ENCODE measurements at regions not wholly inside any gene's neighbourhood (a gene's known extent, or its start where the extent isn't known, plus 50 kb on each side); places are given as distances from the start of the nearest gene placed in this dataset.

- intact Hi-C loops (cut with micrococcal nuclease): no loop called here
- no peak overlapping the region for H3K4me3 Mint-ChIP-seq
- peaks cover 3% of the 10 kb centered on the region for H3K27me3 Mint-ChIP-seq (ENCODE audit: insufficient read depth)
- no peaks in the 10 kb centered on the region for H3K4me1 Mint-ChIP-seq (ENCODE audit: low read depth)
- no peaks in the 10 kb centered on the region for H3K9me3 Mint-ChIP-seq
- H3K36me3 Mint-ChIP-seq (ENCODE audit: low read depth): no peaks in the 10 kb centered on the region
- H3K27ac Mint-ChIP-seq: no peak overlapping the region
- no peak for DNase-seq (ENCODE audit: low spot score)
Measured at GRCh38 chr5:2184026-2184366, 301.3 kb upstream of the IRX4 start.

DNA sequence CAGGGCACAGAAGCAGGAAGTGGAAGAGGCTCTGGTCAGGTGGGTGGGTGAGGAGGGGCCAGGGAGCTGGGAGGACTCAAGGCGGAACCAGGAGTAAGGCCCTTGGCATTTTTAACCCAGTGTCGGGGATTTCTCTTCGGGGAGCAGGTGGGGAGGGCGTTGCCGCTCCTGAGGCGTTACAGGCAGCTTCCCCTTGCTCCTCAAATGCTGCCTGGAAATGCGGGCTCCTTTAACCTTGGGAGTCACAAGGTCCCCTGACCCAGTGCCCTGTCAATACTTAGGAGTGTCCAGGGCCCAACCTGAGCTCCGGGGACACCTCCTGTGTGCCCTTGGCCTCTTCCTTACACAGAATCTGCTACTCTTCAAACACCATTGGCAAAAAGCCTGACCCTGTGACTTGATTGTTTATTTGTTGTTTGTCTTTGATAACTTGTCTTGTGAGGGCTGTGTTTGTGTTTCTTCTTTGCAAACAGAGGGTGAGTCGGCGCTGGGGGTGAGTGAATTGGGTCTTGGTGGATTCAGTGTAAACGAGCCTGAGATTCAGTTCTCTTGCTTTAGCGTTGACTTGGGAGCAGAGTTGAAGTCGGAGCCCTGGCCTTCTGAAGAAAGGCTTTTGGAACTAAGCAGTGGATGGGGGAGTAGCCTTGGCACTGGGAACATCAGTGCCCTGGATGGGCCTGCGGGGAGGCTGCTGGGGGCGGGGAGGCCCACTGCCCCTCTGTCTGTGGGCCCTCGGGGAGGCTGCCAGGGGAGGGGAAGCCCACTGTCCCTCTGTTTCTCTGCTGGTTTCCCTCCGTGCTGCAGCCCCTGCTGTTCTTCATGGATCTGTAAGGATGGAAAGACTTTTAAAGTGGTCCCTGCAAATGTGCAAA is 300.7 kb upstream of the IRX4 start:
- Mint-ChIP-seq H3K27ac (no peak overlapping the region), H3K27me3 (ENCODE audit: insufficient read depth) (peaks cover 1% of the 10 kb centered on the region), H3K9me3 (no peaks in the 10 kb centered on the region), H3K4me1 (ENCODE audit: low read depth) (no peaks in the 10 kb centered on the region), H3K36me3 (ENCODE audit: low read depth) (no peaks in the 10 kb centered on the region), H3K4me3 (no peak overlapping the region)
- intact Hi-C loops (cut with micrococcal nuclease): no loop called here
- no peak for DNase-seq (ENCODE audit: low spot score)

DNA sequence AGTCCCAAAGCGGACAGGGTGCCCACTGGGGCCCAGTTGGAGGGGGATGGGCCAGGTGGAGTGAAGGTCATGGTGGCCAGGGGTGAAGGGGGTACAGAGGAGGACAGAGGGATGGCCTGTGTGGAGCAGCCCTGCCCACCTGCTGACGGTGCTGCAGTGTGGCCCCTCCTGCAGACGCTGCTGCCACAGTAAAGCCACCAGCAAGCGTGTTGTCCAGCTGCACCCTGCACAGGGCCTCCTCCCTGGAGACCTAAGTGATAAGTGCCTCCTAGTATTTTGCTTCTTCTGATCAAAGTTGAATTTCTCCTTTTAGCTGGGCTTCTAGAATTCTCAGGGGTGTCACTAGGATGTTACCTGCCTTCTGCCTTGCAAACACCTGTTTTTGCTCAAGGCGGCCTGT is 299.3 kb upstream of the IRX4 start:
- H3K9me3 Mint-ChIP-seq: no peaks in the 10 kb centered on the region
- no peak for DNase-seq (ENCODE audit: low spot score)
- intact Hi-C loops (cut with micrococcal nuclease): no loop called here
- H3K4me1 Mint-ChIP-seq (ENCODE audit: low read depth): no peaks in the 10 kb centered on the region
- no peak overlapping the region for H3K4me3 Mint-ChIP-seq
- no peak overlapping the region for H3K27ac Mint-ChIP-seq
- H3K36me3 Mint-ChIP-seq (ENCODE audit: low read depth): no peaks in the 10 kb centered on the region
- no peaks in the 10 kb centered on the region for H3K27me3 Mint-ChIP-seq (ENCODE audit: insufficient read depth)

- no peak overlapping the region for H3K27ac Mint-ChIP-seq
- H3K27me3 Mint-ChIP-seq (ENCODE audit: insufficient read depth): no peaks in the 10 kb centered on the region
- no peak for DNase-seq (ENCODE audit: low spot score)
- intact Hi-C loops (cut with micrococcal nuclease): no loop called here
- H3K4me3 Mint-ChIP-seq: no peak overlapping the region
- no peaks in the 10 kb centered on the region for H3K4me1 Mint-ChIP-seq (ENCODE audit: low read depth)
- H3K36me3 Mint-ChIP-seq (ENCODE audit: low read depth): no peaks in the 10 kb centered on the region
- no peaks in the 10 kb centered on the region for H3K9me3 Mint-ChIP-seq
Measured at GRCh38 chr5:2181557-2181956, 298.8 kb upstream of the IRX4 start.

DNA sequence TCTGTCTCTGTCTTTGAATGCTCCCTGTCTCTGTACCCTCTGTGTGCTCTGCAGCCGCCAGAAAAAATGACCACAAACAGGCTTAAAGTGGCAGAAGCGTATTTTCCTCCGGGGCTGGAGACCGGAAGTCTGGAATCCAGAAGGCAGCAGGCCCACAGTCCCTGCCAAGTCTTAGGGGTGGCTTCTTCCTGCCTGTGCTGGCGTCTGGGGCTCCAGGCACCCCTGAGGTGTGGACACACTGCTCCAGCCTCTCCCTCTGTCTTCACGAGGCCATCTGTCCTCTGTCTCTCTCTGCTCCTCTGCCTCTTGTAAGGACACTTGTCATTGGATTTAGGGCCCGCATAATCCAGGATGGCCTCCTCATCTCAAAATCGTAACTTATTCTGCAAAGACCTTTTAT is 298.4 kb upstream of the IRX4 start:
- DNase-seq (ENCODE audit: low spot score): no peak
- intact Hi-C loops (cut with micrococcal nuclease): no loop called here
- Mint-ChIP-seq H3K27me3 (ENCODE audit: insufficient read depth) (no peaks in the 10 kb centered on the region), H3K4me3 (no peak overlapping the region), H3K36me3 (ENCODE audit: low read depth) (no peaks in the 10 kb centered on the region), H3K9me3 (no peaks in the 10 kb centered on the region), H3K27ac (no peak overlapping the region), H3K4me1 (ENCODE audit: low read depth) (no peaks in the 10 kb centered on the region)

- Mint-ChIP-seq H3K9me3 (no peaks in the 10 kb centered on the region), H3K4me3 (no peak overlapping the region), H3K4me1 (ENCODE audit: low read depth) (no peaks in the 10 kb centered on the region), H3K27ac (no peak overlapping the region), H3K36me3 (ENCODE audit: low read depth) (no peaks in the 10 kb centered on the region), H3K27me3 (ENCODE audit: insufficient read depth) (no peaks in the 10 kb centered on the region)
- intact Hi-C loops (cut with micrococcal nuclease): no loop called here
- no peak for DNase-seq (ENCODE audit: low spot score)
Measured at GRCh38 chr5:2180456-2180855, 297.7 kb upstream of the IRX4 start.

DNA sequence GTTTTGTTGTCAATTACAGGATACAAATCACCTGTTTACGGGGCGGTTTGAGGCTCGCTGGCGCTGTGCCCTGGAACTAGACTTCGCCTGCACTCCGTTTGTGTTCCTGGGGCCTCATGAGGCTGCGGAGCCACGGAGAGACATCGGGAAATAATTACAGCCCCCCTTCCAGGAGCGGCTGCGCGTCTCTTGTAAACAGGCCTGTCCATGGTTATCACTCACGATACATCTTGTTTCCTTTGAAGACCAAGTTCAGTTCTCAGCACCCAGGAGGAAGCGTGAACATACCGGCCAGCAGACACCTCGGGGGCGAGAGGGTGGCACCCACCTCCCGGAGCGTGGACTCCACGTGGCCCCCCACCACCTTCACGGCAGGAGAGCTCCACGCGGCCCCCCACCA is 297.1 kb upstream of the IRX4 start:
- DNase-seq (ENCODE audit: low spot score): no peak
- no peaks in the 10 kb centered on the region for H3K9me3 Mint-ChIP-seq
- no peaks in the 10 kb centered on the region for H3K36me3 Mint-ChIP-seq (ENCODE audit: low read depth)
- no peaks in the 10 kb centered on the region for H3K27me3 Mint-ChIP-seq (ENCODE audit: insufficient read depth)
- no peak overlapping the region for H3K27ac Mint-ChIP-seq
- H3K4me1 Mint-ChIP-seq (ENCODE audit: low read depth): no peaks in the 10 kb centered on the region
- H3K4me3 Mint-ChIP-seq: no peak overlapping the region
- intact Hi-C loops (cut with micrococcal nuclease): no loop called here

DNA sequence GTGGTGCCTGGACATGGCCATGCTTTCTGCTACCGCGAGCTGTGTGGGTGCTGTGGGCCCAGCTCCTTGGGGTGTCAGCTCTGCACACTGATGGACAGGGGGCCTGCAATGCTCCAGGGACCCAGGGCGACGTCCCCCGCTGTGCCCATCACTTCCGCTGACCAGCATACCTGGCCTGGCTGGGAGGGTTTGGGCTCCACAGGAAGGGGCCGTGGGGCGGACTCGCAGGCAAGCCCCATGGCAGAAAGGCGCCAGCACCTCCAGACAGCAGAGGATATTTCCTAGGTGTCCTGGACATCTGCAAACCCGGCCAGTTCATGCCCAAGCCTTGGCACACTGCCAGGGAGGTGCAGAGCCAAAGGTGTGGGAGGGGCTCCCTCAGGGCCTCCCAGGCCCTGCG is 295.8 kb upstream of the IRX4 start:
- H3K27me3 Mint-ChIP-seq (ENCODE audit: insufficient read depth): peaks cover 3% of the 10 kb centered on the region
- H3K27ac Mint-ChIP-seq: no peak overlapping the region
- H3K4me1 Mint-ChIP-seq (ENCODE audit: low read depth): no peaks in the 10 kb centered on the region
- no peaks in the 10 kb centered on the region for H3K9me3 Mint-ChIP-seq
- H3K36me3 Mint-ChIP-seq (ENCODE audit: low read depth): no peaks in the 10 kb centered on the region
- intact Hi-C loops (cut with micrococcal nuclease): no loop called here
- no peak for DNase-seq (ENCODE audit: low spot score)
- no peak overlapping the region for H3K4me3 Mint-ChIP-seq

GRCh38 chr5:2178071-2178477 is 295.3 kb upstream of the IRX4 start:
- DNase-seq (ENCODE audit: low spot score): no peak
- intact Hi-C loops (cut with micrococcal nuclease): no loop called here
- no peaks in the 10 kb centered on the region for H3K36me3 Mint-ChIP-seq (ENCODE audit: low read depth)
- H3K27ac Mint-ChIP-seq: no peak overlapping the region
- H3K27me3 Mint-ChIP-seq (ENCODE audit: insufficient read depth): peaks cover 3% of the 10 kb centered on the region
- no peak overlapping the region for H3K4me3 Mint-ChIP-seq
- no peaks in the 10 kb centered on the region for H3K4me1 Mint-ChIP-seq (ENCODE audit: low read depth)
- no peaks in the 10 kb centered on the region for H3K9me3 Mint-ChIP-seq

DNA sequence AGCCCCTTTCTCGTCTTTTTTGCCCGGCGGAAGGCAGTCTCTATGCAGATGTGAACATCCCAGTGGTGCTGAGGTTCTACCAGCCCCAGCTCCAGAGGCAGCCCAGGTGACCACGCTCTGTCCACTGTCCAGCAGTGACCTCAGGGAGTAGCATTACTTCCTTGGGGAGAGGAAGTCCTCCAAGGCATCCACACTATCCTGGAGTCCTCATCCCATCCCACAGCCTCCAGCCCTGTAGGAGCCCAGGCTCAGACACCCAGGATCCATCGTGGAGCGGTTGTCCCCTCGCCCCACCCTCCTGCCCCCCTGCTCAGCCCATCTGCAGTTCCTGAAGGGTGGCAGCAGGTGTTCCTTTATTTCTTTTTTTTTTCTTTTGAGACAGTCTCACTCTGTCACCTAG is 294.5 kb upstream of the IRX4 start:
- no peaks in the 10 kb centered on the region for H3K36me3 Mint-ChIP-seq (ENCODE audit: low read depth)
- DNase-seq (ENCODE audit: low spot score): no peak
- H3K4me3 Mint-ChIP-seq: no peak overlapping the region
- peaks cover 3% of the 10 kb centered on the region for H3K27me3 Mint-ChIP-seq (ENCODE audit: insufficient read depth)
- no peak overlapping the region for H3K27ac Mint-ChIP-seq
- intact Hi-C loops (cut with micrococcal nuclease): no loop called here
- H3K9me3 Mint-ChIP-seq: no peaks in the 10 kb centered on the region
- no peaks in the 10 kb centered on the region for H3K4me1 Mint-ChIP-seq (ENCODE audit: low read depth)

DNA sequence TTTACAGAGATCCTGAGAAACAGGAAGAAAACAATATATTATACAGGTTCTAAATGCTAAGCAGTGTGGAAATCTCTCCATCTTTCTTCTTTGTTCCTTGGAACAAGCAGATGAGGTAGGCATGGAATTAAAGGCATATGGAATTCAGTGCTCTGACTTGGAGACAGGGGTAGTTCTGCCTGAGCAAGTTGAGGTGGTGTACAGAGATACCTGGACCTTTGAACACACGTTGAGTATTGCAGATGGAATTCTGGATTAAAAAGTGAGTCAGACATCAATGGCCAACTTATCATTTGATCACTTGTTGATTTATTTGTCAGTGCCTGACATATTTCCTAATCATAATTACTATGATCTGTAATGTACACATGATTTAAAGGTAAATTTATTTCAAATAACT is 293.9 kb upstream of the IRX4 start:
- H3K36me3 Mint-ChIP-seq (ENCODE audit: low read depth): no peaks in the 10 kb centered on the region
- no peaks in the 10 kb centered on the region for H3K4me1 Mint-ChIP-seq (ENCODE audit: low read depth)
- no peak overlapping the region for H3K4me3 Mint-ChIP-seq
- intact Hi-C loops (cut with micrococcal nuclease): no loop called here
- H3K9me3 Mint-ChIP-seq: no peaks in the 10 kb centered on the region
- no peak overlapping the region for H3K27ac Mint-ChIP-seq
- H3K27me3 Mint-ChIP-seq (ENCODE audit: insufficient read depth): peaks cover 6% of the 10 kb centered on the region
- no peak for DNase-seq (ENCODE audit: low spot score)

DNA sequence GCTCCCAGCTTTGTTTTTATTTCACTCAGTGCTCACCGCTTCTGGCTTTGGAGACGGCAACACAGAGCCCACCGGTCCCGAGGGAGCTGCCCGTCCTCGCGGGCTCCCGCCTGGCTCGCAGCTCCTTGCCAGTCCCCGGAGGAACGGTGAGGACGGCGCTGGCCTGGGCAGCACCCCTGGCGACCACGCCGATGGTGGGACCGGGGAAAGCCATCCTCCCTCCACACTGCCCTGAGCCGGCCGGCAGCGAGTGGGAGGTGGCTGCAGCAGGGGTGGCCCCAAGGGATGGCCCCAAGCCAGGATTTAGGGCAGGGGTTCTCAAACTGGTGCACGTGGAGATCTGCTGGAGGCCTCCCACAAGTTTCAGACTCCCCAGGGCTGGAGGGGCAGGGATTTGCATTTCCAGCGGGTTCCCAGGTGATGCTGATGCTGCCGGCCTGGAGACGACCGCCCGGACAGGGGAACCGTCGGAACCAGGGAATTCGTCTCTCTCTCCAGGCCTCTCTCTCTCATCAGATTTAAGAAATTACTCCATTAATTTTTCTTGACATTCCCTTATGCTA is 293.2 kb upstream of the IRX4 start:
- DNase-seq (ENCODE audit: low spot score): no peak
- intact Hi-C loops (cut with micrococcal nuclease): no loop called here
- Mint-ChIP-seq H3K27ac (no peak overlapping the region), H3K4me1 (ENCODE audit: low read depth) (no peaks in the 10 kb centered on the region), H3K27me3 (ENCODE audit: insufficient read depth) (peaks cover 6% of the 10 kb centered on the region), H3K9me3 (no peaks in the 10 kb centered on the region), H3K36me3 (ENCODE audit: low read depth) (no peaks in the 10 kb centered on the region), H3K4me3 (no peak overlapping the region)

GRCh38 chr5:2175041-2175440 is 292.3 kb upstream of the IRX4 start:
- H3K36me3 Mint-ChIP-seq (ENCODE audit: low read depth): no peaks in the 10 kb centered on the region
- intact Hi-C loops (cut with micrococcal nuclease): no loop called here
- H3K4me3 Mint-ChIP-seq: no peak overlapping the region
- H3K27me3 Mint-ChIP-seq (ENCODE audit: insufficient read depth): peaks cover 6% of the 10 kb centered on the region
- H3K4me1 Mint-ChIP-seq (ENCODE audit: low read depth): no peaks in the 10 kb centered on the region
- no peak for DNase-seq (ENCODE audit: low spot score)
- H3K27ac Mint-ChIP-seq: no peak overlapping the region
- H3K9me3 Mint-ChIP-seq: no peaks in the 10 kb centered on the region

DNA sequence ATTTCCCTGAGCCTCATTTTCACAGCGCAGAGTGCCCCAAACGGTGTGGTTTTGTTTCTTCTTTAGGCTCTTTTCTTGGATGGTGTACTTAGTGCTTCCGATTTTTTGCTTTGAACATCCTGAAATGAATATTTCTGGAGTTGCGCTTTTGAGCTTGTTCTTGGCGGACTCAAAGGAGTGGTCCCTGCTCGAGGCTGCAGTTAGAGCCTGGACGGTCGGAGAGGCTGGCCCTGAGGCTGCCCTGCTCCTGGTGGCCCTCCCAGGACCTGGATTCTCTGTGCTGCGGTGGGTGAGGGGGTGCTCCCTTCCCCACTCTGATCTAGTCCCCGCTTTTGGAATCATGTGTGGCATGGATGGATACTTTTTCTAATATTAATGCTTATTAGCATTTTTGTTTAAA is 291.8 kb upstream of the IRX4 start:
- H3K27me3 Mint-ChIP-seq (ENCODE audit: insufficient read depth): peaks cover 6% of the 10 kb centered on the region
- H3K4me3 Mint-ChIP-seq: no peak overlapping the region
- no peaks in the 10 kb centered on the region for H3K4me1 Mint-ChIP-seq (ENCODE audit: low read depth)
- intact Hi-C loops (cut with micrococcal nuclease): no loop called here
- no peaks in the 10 kb centered on the region for H3K9me3 Mint-ChIP-seq
- DNase-seq (ENCODE audit: low spot score): no peak
- H3K36me3 Mint-ChIP-seq (ENCODE audit: low read depth): no peaks in the 10 kb centered on the region
- no peak overlapping the region for H3K27ac Mint-ChIP-seq
